Stimulated activated naive B cell treated with anti-CD40 and anti-IgM and Interleukin-4, amounts not matched to agents 10 μg/mL and 1 μg/mL and 100 μg/mL, for 72 hours (primary cell): ENCODE measurements at regions not wholly inside any gene's neighbourhood (a gene's known extent, or its start where the extent isn't known, plus 50 kb on each side); places are given as distances from the start of the nearest gene placed in this dataset.

Experiments used
- ATAC-seq, 2 donors: fragments of 150-1000 bp; cut with Tn5 transposase; replicated peaks; 2 replicates each; pipeline ENCODE4 v1.10.0; 2021; ENCODE audit warnings: moderate library complexity in 1 of 2
- DNase-seq: peaks from one replicate; pipeline ENCODE4 v3.0.0; 2021
- H3K27ac Mint-ChIP-seq: one replicate; pipeline ENCODE4 v1.8.0; 2022; ENCODE audit warnings: mild to moderate bottlenecking, mixed read lengths
- H3K27me3 Mint-ChIP-seq, 2 donors: one replicate each; pipeline ENCODE4 v1.8.0; 2022; ENCODE audit warnings: mixed read lengths in 2 of 2
- H3K36me3 Mint-ChIP-seq, 2 donors: one replicate each; pipeline ENCODE4 v1.8.0; 2022; ENCODE audit warnings: mixed read lengths in 2 of 2, mild to moderate bottlenecking in 1 of 2
- H3K4me1 Mint-ChIP-seq, 2 donors: one replicate each; pipeline ENCODE4 v1.8.0; 2022; ENCODE audit warnings: mixed read lengths in 2 of 2, mild to moderate bottlenecking in 1 of 2
- H3K4me3 Mint-ChIP-seq, 2 donors: one replicate each; pipeline ENCODE4 v1.8.0; 2022; ENCODE audit warnings: mild to moderate bottlenecking in 2 of 2, mixed read lengths in 2 of 2, moderate library complexity in 1 of 2
- H3K9me3 Mint-ChIP-seq, 2 donors: one replicate each; pipeline ENCODE4 v1.8.0; 2022; ENCODE audit warnings: mixed read lengths in 2 of 2, mild to moderate bottlenecking in 1 of 2

DNA sequence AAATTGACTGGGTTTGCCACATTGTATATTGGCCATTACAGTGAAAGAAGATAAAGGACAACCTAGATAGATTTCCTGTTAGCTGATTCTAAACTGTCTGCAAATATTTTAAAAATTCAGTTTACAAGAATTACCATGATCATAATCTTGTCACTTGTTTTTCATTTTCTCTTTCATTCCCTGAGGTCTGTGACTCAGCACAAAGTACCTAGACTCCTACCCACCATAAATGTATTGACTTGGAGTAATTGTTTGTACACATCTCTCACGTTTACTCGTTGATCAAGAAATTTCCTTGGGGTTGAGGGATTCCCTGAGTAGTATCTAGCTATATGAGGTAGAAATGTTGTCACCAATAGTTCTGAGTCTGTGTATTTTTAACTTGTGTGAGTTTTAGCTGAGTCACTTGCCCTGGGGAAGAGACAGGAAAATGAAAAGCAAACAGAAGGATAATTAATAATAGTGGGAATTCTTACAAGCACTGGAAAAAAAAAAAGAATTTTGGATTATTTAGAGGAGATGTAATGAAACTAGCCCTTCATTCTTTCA is 299.2 kb upstream of the DACH1 start:
- DNase-seq (no peak), ATAC-seq (no peak)
- Mint-ChIP-seq H3K9me3 (peaks cover 4 to 8% of the 10 kb centered on the region in 2 donors), H3K4me3 (no peak overlapping the region), H3K27ac (no peak overlapping the region), H3K27me3 (no peaks in the 10 kb centered on the region), H3K36me3 (no peaks in the 10 kb centered on the region), H3K4me1 (no peaks in the 10 kb centered on the region)

DNA sequence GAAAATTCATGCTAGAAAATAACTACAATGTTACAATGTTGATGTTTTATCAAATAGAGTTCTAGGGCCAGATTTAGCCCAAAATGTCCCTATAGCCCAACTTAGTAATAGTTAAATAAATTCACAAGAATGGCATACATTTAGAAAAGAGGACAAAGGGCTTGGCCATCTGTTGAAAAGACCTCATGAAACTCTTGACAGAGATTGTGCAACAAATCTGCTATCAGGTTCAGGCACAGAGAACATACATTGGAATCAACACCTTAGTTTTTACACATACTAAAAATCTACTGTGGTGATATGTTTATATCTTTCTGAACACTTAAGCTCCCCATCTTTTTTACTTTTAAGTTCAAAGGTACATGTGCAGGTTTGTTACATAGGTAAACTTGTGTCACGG is 298.3 kb upstream of the DACH1 start:
- no peak for ATAC-seq
- no peaks in the 10 kb centered on the region for H3K4me1 Mint-ChIP-seq
- H3K27me3 Mint-ChIP-seq = no peaks in the 10 kb centered on the region
- peaks cover 2 to 8% of the 10 kb centered on the region in 2 donors for H3K9me3 Mint-ChIP-seq
- H3K36me3 Mint-ChIP-seq = no peaks in the 10 kb centered on the region
- no peak overlapping the region for H3K4me3 Mint-ChIP-seq
- H3K27ac Mint-ChIP-seq = no peak overlapping the region
- DNase-seq = no peak

DNA sequence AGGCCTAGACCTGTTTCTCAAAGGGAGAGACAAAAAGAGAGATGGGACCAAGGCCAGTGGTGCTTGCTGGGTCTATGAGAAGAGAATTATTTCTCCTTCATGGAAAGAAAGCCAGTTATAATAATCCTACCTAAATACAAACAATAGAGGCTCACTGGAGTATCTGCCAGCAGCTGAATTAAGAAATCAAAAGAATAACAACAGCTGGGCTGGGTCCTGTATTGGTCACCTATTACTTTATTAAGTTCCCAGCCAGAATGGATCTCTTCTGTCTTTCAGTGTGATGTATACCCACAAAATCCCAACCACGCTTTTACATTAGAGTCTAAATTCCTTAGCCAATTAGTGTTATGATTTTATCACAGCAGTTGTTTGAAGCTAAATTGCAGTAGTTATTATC is 297.8 kb upstream of the DACH1 start:
- DNase-seq = no peak
- Mint-ChIP-seq H3K27ac (no peak overlapping the region), H3K4me3 (no peak overlapping the region), H3K4me1 (no peaks in the 10 kb centered on the region), H3K36me3 (no peaks in the 10 kb centered on the region), H3K9me3 (peaks cover 2 to 8% of the 10 kb centered on the region in 2 donors), H3K27me3 (no peaks in the 10 kb centered on the region)
- ATAC-seq = no peak

DNA sequence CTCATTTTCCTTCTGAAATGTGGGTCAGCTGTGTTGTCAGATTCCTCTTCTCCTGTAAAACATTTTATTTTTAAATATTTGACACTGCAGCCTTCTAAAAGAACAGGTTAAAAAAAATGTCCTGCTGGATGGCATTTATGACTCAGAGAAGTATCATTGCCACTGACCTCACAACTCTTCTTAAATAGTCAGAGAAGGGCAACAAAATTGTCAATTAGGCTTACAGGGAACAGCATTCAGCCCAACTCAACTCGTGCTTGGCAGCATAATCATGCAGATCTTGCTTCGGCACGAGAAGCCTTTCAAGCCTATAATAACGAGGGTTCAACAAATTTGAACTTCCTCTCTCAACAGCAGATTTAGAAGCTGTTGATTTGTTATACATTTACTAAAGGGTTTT is 296.7 kb upstream of the DACH1 start:
- Mint-ChIP-seq H3K36me3 (no peaks in the 10 kb centered on the region), H3K27ac (no peak overlapping the region), H3K27me3 (no peaks in the 10 kb centered on the region), H3K4me3 (no peak overlapping the region), H3K4me1 (no peaks in the 10 kb centered on the region), H3K9me3 (peaks cover 2 to 8% of the 10 kb centered on the region in 2 donors)
- ATAC-seq = no peak
- DNase-seq = no peak

DNA sequence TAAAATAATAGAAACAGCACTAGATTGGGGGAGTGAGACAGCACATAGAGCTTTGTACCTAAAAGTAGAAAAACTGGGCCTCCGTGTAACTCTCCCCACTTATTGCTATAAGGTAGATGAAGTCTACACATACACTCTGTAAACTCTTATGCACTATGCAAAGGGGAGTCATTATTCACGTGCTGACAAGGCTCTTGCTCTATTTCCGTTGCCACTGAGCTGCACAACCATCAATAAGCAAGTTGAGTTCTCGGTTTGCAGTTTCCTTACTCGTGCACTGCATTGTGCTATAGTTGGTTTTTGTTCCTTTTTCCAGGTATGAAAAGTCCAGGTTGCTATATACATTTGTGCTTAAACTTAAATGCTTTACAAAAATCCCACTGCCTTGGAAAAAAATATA is 294.0 kb upstream of the DACH1 start:
- Mint-ChIP-seq H3K4me1 (no peaks in the 10 kb centered on the region), H3K9me3 (peaks cover 2 to 4% of the 10 kb centered on the region in 2 donors), H3K36me3 (no peaks in the 10 kb centered on the region), H3K27ac (no peak overlapping the region), H3K27me3 (no peaks in the 10 kb centered on the region), H3K4me3 (no peak overlapping the region)
- no peak for DNase-seq
- no peak for ATAC-seq

DNA sequence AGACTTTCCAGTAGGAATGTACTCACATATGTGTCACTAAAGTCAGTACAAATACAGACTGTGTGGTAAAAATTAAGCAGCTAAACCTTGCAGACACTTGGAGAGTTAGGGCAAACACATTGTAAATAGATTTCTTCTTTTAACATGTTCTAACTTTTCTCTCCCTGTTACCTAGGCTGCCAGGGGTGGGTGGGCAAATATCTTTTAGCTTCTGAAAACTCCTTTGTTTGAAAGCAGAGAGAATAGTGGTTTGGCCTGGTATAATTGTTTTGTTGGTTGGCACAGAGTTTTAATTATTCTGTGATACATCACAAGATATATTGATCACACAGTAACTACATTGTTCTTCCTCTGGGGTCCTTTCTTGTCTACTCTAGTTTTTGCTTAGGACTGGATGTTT is 289.8 kb upstream of the DACH1 start:
- Mint-ChIP-seq H3K4me3 (no peak overlapping the region), H3K36me3 (no peaks in the 10 kb centered on the region), H3K4me1 (no peaks in the 10 kb centered on the region), H3K27ac (no peak overlapping the region), H3K27me3 (no peaks in the 10 kb centered on the region), H3K9me3 (peaks cover 0 to 4% of the 10 kb centered on the region in 2 donors)
- DNase-seq (no peak), ATAC-seq (no peak)

DNA sequence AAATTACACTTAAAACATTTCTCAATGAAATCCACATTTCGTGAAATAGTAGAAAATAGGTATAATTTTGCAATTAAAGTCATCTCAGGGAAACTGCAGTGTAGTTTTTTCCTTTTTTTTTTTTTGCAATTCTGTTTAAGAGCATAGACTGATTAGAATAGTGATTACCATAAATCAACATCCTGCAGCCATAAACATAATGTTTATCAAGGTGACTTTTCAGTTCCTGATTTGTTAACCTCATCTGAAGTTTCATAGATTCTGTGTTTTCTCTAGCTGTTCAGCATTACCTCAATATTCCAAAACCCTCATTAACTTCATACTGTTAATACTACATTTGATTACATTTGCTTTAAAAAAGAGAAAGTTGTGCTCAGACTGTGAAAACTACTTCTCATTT is 286.3 kb upstream of the DACH1 start:
- ATAC-seq (no peak), DNase-seq (no peak)
- no peak overlapping the region for H3K4me3 Mint-ChIP-seq
- H3K27me3 Mint-ChIP-seq = no peaks in the 10 kb centered on the region
- H3K9me3 Mint-ChIP-seq = peaks cover 0 to 4% of the 10 kb centered on the region in 2 donors
- H3K27ac Mint-ChIP-seq = no peak overlapping the region
- no peaks in the 10 kb centered on the region for H3K36me3 Mint-ChIP-seq
- no peaks in the 10 kb centered on the region for H3K4me1 Mint-ChIP-seq

DNA sequence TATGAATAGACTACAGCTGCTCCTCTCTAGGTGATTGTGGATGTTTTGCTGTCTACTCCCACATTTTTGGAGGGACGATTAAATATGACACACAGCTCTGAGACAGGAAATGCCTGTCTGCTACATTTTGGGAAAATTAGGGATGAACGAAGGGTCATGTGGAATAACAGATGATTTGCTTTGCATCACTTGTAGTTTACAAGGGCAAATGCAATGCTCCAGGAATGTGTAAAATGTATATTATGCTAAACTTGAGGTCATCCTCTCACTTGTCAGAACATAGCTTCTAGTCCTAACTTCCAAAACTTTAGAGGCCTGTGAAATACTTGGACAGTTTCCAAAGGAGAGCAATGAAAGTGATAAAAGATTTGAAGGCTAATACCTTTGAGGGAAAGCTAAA is 284.2 kb upstream of the DACH1 start:
- no peaks in the 10 kb centered on the region for H3K27me3 Mint-ChIP-seq
- no peaks in the 10 kb centered on the region for H3K4me1 Mint-ChIP-seq
- ATAC-seq = no peak
- H3K9me3 Mint-ChIP-seq = peaks cover 0 to 4% of the 10 kb centered on the region in 2 donors
- no peak for DNase-seq
- no peak overlapping the region for H3K27ac Mint-ChIP-seq
- no peaks in the 10 kb centered on the region for H3K36me3 Mint-ChIP-seq
- H3K4me3 Mint-ChIP-seq = no peak overlapping the region

DNA sequence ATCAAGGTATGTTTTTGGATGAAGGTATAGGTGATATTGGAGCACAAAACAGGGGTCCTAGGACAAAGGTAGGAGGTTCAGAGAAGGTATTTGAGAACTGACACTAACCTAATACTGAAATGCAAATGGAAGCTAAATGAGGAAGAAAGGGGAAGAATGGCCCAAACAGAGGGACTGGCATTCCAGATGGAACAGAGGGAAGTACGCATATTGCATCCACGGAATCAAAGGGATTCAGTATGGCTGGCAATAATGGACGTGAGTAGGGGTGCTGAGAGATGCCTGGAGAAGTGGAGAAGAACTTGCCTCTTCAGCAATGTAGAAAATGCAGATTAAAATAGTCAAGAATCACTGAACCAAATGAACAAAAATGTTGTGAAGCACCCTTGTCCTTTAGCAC is 283.5 kb upstream of the DACH1 start:
- Mint-ChIP-seq H3K27me3 (no peaks in the 10 kb centered on the region), H3K9me3 (peaks cover under 1 to 1% of the 10 kb centered on the region in 2 donors), H3K4me1 (no peaks in the 10 kb centered on the region), H3K4me3 (no peak overlapping the region), H3K27ac (no peak overlapping the region), H3K36me3 (no peaks in the 10 kb centered on the region)
- DNase-seq (no peak), ATAC-seq (no peak)

DNA sequence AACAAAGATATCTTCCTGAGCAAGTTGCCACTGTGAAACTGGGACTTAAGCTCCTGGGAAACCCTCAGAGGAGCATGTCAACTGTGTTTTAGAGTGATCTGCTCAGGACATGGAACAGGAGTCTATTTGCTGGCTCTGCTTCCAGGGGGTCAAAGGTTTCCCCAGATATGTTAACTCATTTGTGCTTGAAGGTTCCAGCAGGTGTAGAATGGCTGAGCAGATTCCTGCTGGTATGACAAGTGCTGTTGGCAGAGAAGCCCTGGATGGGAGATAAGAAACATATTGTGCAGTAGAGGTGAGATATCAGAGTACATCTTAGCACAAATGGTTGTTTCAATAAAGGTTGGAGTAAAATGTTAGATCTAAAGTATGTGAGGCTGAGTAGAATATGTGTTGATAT is 282.7 kb upstream of the DACH1 start:
- Mint-ChIP-seq H3K4me3 (no peak overlapping the region), H3K9me3 (peaks cover 1 to 3% of the 10 kb centered on the region in 2 donors), H3K4me1 (no peaks in the 10 kb centered on the region), H3K36me3 (no peaks in the 10 kb centered on the region), H3K27ac (no peak overlapping the region), H3K27me3 (no peaks in the 10 kb centered on the region)
- no peak for ATAC-seq
- DNase-seq = no peak

DNA sequence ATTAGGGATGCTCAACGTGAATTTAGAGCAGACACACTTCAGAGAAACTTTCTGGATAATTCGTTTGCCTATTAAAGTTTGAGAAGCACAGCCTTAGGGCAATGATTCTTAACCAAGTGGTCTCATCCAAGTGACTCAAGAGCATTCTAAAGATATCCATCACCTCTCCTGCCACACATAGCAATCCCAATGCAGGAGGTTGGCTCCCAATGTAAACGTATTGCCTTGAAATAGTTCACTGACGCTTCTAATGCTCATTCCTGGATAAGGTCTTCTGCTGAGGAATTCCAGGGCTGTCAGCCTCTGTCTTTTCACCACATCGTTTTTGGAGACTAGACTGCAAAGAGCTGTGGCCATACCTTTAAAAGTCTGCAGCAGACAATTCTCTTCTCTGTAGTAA is 279.8 kb upstream of the DACH1 start:
- DNase-seq (no peak), ATAC-seq (no peak)
- H3K4me3 Mint-ChIP-seq = no peak overlapping the region
- no peaks in the 10 kb centered on the region for H3K36me3 Mint-ChIP-seq
- no peaks in the 10 kb centered on the region for H3K4me1 Mint-ChIP-seq
- peaks cover 3 to 6% of the 10 kb centered on the region in 2 donors for H3K9me3 Mint-ChIP-seq
- H3K27me3 Mint-ChIP-seq = no peaks in the 10 kb centered on the region
- H3K27ac Mint-ChIP-seq = no peak overlapping the region

DNA sequence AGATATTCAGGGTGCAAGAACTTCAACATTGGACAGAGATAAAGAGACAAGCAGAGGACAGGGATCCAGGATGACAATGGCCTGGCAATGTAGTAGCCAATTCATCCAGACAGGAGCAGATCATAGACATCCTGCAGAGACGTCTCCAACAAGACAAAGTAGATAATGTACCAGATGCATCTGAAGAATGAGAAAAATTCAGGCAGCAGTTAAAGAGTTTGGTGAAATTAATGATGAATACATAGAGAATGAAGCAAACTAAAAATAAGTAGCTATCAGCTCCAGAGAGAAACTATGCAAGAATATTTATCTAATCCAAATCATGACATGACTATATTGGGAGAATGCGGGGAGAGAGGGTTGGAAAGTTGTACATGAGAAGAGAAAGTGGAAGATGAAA is 278.4 kb upstream of the DACH1 start:
- no peak for DNase-seq
- ATAC-seq = no peak
- no peaks in the 10 kb centered on the region for H3K36me3 Mint-ChIP-seq
- no peaks in the 10 kb centered on the region for H3K4me1 Mint-ChIP-seq
- no peak overlapping the region for H3K27ac Mint-ChIP-seq
- no peaks in the 10 kb centered on the region for H3K27me3 Mint-ChIP-seq
- H3K9me3 Mint-ChIP-seq = peaks cover 3 to 6% of the 10 kb centered on the region in 2 donors
- no peak overlapping the region for H3K4me3 Mint-ChIP-seq

DNA sequence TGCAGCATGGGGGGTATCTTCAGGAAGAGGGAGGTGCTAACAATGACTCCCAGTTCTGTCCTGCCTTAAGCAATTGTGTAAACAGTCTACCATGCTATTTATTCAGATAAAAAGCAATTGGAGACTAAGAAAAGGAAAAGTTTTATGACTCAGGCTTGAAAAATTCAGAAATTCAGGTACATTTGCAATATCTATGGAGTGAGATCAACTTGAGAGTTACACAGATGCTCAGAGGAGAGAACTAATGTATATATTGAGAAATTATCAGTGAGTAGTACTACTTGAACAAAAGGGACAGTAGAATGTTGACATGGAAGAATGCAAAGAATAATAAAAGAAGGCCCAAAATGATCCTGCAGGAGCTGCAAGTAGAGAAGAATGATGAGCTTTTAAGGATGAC is 277.6 kb upstream of the DACH1 start:
- ATAC-seq (no peak), DNase-seq (no peak)
- Mint-ChIP-seq H3K4me1 (no peaks in the 10 kb centered on the region), H3K27ac (no peak overlapping the region), H3K4me3 (no peak overlapping the region), H3K36me3 (no peaks in the 10 kb centered on the region), H3K9me3 (peaks cover 3 to 6% of the 10 kb centered on the region in 2 donors), H3K27me3 (no peaks in the 10 kb centered on the region)

DNA sequence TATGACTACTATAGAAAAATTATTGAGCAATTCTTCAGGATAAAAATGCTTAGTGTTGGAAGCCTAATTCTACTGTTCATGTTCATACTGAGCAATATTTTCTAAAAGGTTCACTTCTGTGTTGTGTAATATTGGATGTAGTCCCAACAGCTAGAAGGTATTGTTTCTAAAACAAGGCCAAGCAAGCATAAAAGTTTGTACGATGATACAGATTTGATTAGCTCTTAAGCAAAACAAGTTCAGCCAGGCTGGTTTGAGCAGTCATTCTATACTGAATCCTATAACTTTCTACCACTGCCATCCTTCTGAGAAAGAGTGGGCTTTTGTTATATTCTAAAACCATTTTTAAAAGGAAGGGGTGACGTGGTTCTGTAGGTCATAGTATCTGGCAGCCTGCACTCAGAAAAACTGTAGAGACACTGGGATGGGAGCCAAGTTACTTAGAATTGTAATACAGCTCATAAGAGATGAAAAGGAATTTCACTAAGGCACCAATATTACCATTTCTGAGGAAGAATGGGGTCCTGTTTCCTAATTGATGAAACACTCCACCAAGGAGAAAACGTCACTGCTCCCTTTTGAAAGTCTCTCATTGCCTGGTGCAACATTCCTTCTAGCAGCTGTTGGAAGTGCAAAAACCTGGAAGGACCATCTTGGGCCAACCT is 275.0 kb upstream of the DACH1 start:
- peaks cover 3 to 6% of the 10 kb centered on the region in 2 donors for H3K9me3 Mint-ChIP-seq
- H3K4me3 Mint-ChIP-seq = no peak overlapping the region
- H3K36me3 Mint-ChIP-seq = no peaks in the 10 kb centered on the region
- no peaks in the 10 kb centered on the region for H3K27me3 Mint-ChIP-seq
- ATAC-seq (no peak), DNase-seq (no peak)
- no peak overlapping the region for H3K27ac Mint-ChIP-seq
- H3K4me1 Mint-ChIP-seq = no peaks in the 10 kb centered on the region

DNA sequence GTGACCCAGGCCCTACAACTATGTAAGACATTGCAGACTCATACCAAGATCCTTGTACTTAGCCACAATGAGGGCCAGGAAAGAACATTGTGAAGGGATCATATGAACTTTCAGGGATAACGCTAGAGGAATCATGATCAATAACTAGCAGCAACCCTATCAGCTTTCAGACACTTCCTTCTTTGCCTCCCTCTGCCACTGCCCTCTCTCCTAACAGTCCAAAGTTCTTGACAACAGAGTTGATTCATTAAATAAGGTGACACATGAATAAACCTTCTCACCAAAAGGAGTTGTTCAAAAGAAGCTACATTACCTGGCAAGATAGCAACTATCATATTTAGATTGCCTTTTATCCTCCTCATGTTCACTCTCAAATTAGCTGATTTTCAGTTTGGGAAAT is 272.2 kb upstream of the DACH1 start:
- DNase-seq (no peak), ATAC-seq (no peak)
- Mint-ChIP-seq H3K27me3 (no peaks in the 10 kb centered on the region), H3K36me3 (no peaks in the 10 kb centered on the region), H3K4me3 (no peak overlapping the region), H3K9me3 (peaks cover 0 to under 1% of the 10 kb centered on the region in 2 donors), H3K4me1 (no peaks in the 10 kb centered on the region), H3K27ac (no peak overlapping the region)

DNA sequence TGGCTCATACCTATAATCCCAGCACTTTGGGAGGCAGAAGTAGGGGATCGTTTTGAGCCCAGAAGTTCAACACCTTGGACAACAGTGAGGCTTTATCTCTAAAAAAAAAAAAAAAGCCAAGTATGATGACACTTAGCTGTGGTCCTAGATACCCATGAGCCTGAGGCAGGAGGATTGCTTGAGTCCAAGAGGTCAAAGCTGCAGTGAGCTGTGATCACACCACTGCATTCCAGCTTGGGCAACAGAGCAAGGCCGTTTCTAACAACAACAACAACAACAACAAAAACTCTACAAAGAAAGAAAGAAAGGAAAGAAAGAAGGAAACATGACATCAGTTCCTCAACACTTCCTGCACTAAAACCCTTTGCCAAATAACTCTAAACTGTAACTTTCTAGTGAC is 265.1 kb upstream of the DACH1 start:
- Mint-ChIP-seq H3K4me3 (no peak overlapping the region), H3K27ac (no peak overlapping the region), H3K4me1 (no peaks in the 10 kb centered on the region), H3K36me3 (no peaks in the 10 kb centered on the region), H3K9me3 (peaks cover 0 to 9% of the 10 kb centered on the region in 2 donors), H3K27me3 (no peaks in the 10 kb centered on the region)
- DNase-seq (no peak), ATAC-seq (no peak)
